IMR-90 (cell line): ENCODE measurements at regions not wholly inside any gene's neighbourhood (a gene's known extent, or its start where the extent isn't known, plus 50 kb on each side); places are given as distances from the start of the nearest gene placed in this dataset.

Experiments
- ATAC-seq: fragments of 200-7000 bp; cut with Tn5 transposase; 2 replicates; pipeline ENCODE4 v1.9.1; 2020; ENCODE audit warnings: low read depth, mild to moderate bottlenecking, moderate library complexity
- BruUV-seq: library from RNA; stranded (reverse); fragments of 400-500 nt; replicated peaks from 2 replicates; lab custom pipeline; 2021; lab: Mats Ljungman, UMichigan
- CTCF ChIA-PET: fragments of 300-600 bp; formaldehyde crosslinking; extraction: SDS; loops from one replicate; lab custom pipeline; 2021; ENCODE audit warnings: antibody characterized with exemption; lab: Yijun Ruan, JAX
- POLR2A ChIA-PET: fragments of 300-600 bp; sonication (Branson Sonifier 250); formaldehyde crosslinking; loops from one replicate; lab custom pipeline; 2022; ENCODE audit warnings: antibody characterized with exemption; ENCODE audit not compliant: unreplicated experiment; lab: Charles Lee
- DNase-seq: peaks from one replicate; pipeline ENCODE4 v3.0.0; 2013
- H2AFZ ChIP-seq: replicated peaks from 2 replicates; pipeline ENCODE3; 2013; ENCODE audit warnings: low read length, mild to moderate bottlenecking; ENCODE audit not compliant: poor library complexity
- H2AK5ac ChIP-seq: 2 replicates; pipeline ENCODE4 v1.6.1; 2013; ENCODE audit warnings: low read depth, low read length, inconsistent platforms
- H2AK9ac ChIP-seq: replicated peaks from 2 replicates; pipeline ENCODE3; 2013; ENCODE audit warnings: mild to moderate bottlenecking, low read depth, low read length, moderate library complexity; ENCODE audit not compliant: poor library complexity
- H2BK120ac ChIP-seq: 2 replicates; pipeline ENCODE4 v1.6.1; 2013; ENCODE audit warnings: low read depth, low read length, inconsistent platforms
- H2BK15ac ChIP-seq: 3 replicates; pipeline ENCODE4 v1.6.1; 2013; ENCODE audit warnings: low read depth, low read length, inconsistent platforms
- H2BK20ac ChIP-seq: 2 replicates; pipeline ENCODE4 v1.6.1; 2013; ENCODE audit warnings: low read depth, mild to moderate bottlenecking, inconsistent platforms, low read length, moderate library complexity
- H2BK5ac ChIP-seq: 2 replicates; pipeline ENCODE4 v1.6.1; 2013; ENCODE audit warnings: mild to moderate bottlenecking, low read depth, low read length, inconsistent platforms; ENCODE audit not compliant: poor library complexity, severe bottlenecking
- H3K14ac ChIP-seq: replicated peaks from 2 replicates; pipeline ENCODE4 v1.6.1; 2013; ENCODE audit warnings: low read depth, low read length, inconsistent platforms
- H3K18ac ChIP-seq: 2 replicates; pipeline ENCODE4 v1.6.1; 2013; ENCODE audit warnings: low read depth, low read length, control low read depth
- H3K23ac ChIP-seq: 2 replicates; pipeline ENCODE4 v1.6.1; 2013; ENCODE audit warnings: low read depth, low read length, inconsistent platforms
- H3K27ac ChIP-seq: 2 replicates; pipeline ENCODE4 v1.5.1; 2013; ENCODE audit warnings: mild to moderate bottlenecking, control low read depth, low read length; ENCODE audit not compliant: insufficient read depth
- H3K27me3 ChIP-seq: 2 replicates; pipeline ENCODE4 v1.6.1; 2013; ENCODE audit warnings: low read length; ENCODE audit not compliant: control insufficient read depth, insufficient read depth
- H3K36me3 ChIP-seq: 2 replicates; pipeline ENCODE4 v1.6.1; 2013; ENCODE audit warnings: low read length, mixed read lengths; ENCODE audit not compliant: control insufficient read depth, insufficient read depth
- H3K4ac ChIP-seq: 2 replicates; pipeline ENCODE4 v1.6.1; 2013; ENCODE audit warnings: low read depth, low read length, inconsistent platforms
- H3K4me1 ChIP-seq: 2 replicates; pipeline ENCODE4 v1.6.1; 2013; ENCODE audit warnings: low read length, mixed read lengths; ENCODE audit not compliant: control insufficient read depth, insufficient read depth
- H3K4me2 ChIP-seq: 2 replicates; pipeline ENCODE4 v1.6.1; 2013; ENCODE audit warnings: low read depth, mild to moderate bottlenecking, control low read depth, low read length, moderate library complexity
- H3K4me3 ChIP-seq: 2 replicates; pipeline ENCODE4 v1.5.1; 2013; ENCODE audit warnings: low read depth, mild to moderate bottlenecking, control low read depth, low read length, moderate library complexity; ENCODE audit not compliant: insufficient read depth
- H3K56ac ChIP-seq: 2 replicates; pipeline ENCODE4 v1.6.1; 2013; ENCODE audit warnings: low read length, inconsistent platforms; ENCODE audit not compliant: insufficient read depth; ENCODE audit errors: extremely low read depth
- H3K79me1 ChIP-seq, 2 experiments: 2 replicates each; pipeline ENCODE4 v1.6.1; 2013; ENCODE audit warnings: low read length in 2 of 2, inconsistent platforms in 1 of 2, low read depth in 1 of 2
- H3K9ac ChIP-seq: 2 replicates; pipeline ENCODE4 v1.6.1; 2013; ENCODE audit warnings: low read depth, low read length, control low read depth
- H3K9me1 ChIP-seq: 2 replicates; pipeline ENCODE4 v1.6.1; 2013; ENCODE audit warnings: low read length, inconsistent platforms; ENCODE audit not compliant: insufficient read depth
- H3K9me3 ChIP-seq: 2 replicates; pipeline ENCODE4 v1.6.1; 2013; ENCODE audit warnings: low read length; ENCODE audit not compliant: control insufficient read depth, insufficient read depth
- H4K20me1 ChIP-seq: 2 replicates; pipeline ENCODE4 v1.6.1; 2013; ENCODE audit warnings: low read length, inconsistent platforms; ENCODE audit not compliant: insufficient read depth
- H4K5ac ChIP-seq: 2 replicates; pipeline ENCODE4 v1.6.1; 2013; ENCODE audit warnings: mild to moderate bottlenecking, low read depth, low read length, control low read depth
- H4K8ac ChIP-seq, 2 experiments: 2 replicates each; pipeline ENCODE4 v1.6.1; 2013; ENCODE audit warnings: low read depth in 2 of 2, low read length in 2 of 2, control low read depth in 1 of 2, inconsistent platforms in 1 of 2
- H4K91ac ChIP-seq: 2 replicates; pipeline ENCODE4 v1.6.1; 2013; ENCODE audit warnings: low read depth, low read length, inconsistent platforms; ENCODE audit not compliant: insufficient read depth
- BHLHE40 ChIP-seq: fragments of 150-350 bp; IDR thresholded peaks from 2 replicates; pipeline ENCODE4 v1.6.1; 2016; ENCODE audit warnings: mild to moderate bottlenecking, low read depth, low read length
- CHD1 ChIP-seq: IDR thresholded peaks from 2 replicates; pipeline ENCODE4 v1.6.1; 2012; ENCODE audit warnings: low read depth, low read length, improper control_type of control experiment
- MAFK ChIP-seq: IDR thresholded peaks from 2 replicates; pipeline ENCODE4 v1.6.1; 2012; ENCODE audit warnings: low read depth, low read length, improper control_type of control experiment
- MAZ ChIP-seq: IDR thresholded peaks from 2 replicates; pipeline ENCODE4 v1.6.1; 2012; ENCODE audit warnings: low read depth, mild to moderate bottlenecking, low read length, improper control_type of control experiment, moderate library complexity, borderline replicate concordance
- MXI1 ChIP-seq: IDR thresholded peaks from 2 replicates; pipeline ENCODE4 v1.6.1; 2012; ENCODE audit warnings: low read depth, mild to moderate bottlenecking, low read length, moderate library complexity, borderline replicate concordance
- POLR2A ChIP-seq: IDR thresholded peaks from 2 replicates; pipeline ENCODE4 v1.6.1; 2012; ENCODE audit warnings: mild to moderate bottlenecking, low read depth, low read length
- RAD21 ChIP-seq: IDR thresholded peaks from 2 replicates; pipeline ENCODE4 v1.6.1; 2012; ENCODE audit warnings: low read length, improper control_type of control experiment
- RCOR1 ChIP-seq: IDR thresholded peaks from 2 replicates; pipeline ENCODE4 v1.6.1; 2012; ENCODE audit warnings: mild to moderate bottlenecking, low read length, improper control_type of control experiment; ENCODE audit not compliant: insufficient replicate concordance
- RFX5 ChIP-seq: IDR thresholded peaks from 2 replicates; pipeline ENCODE4 v1.8.0; 2012; ENCODE audit warnings: low read depth, mild to moderate bottlenecking, low read length, moderate library complexity
- SMC3 ChIP-seq: fragments of 150-350 bp; IDR thresholded peaks from 2 replicates; pipeline ENCODE4 v1.6.1; 2016; ENCODE audit warnings: low read depth, mild to moderate bottlenecking, antibody characterized with exemption, low read length, moderate library complexity
- WGBS, 2 experiments: methylation state at CpG; one replicate each; pipeline versions ENCODE4 v1.1.5 to v1.1.7; 2013; ENCODE audit warnings: missing lambda C conversion rate in 2 of 2; ENCODE audit not compliant: insufficient read length in 1 of 2; ENCODE audit errors: extremely low coverage in 2 of 2; 5-methylcytosine and 5-hydroxymethylcytosine counted together
- dilution Hi-C: fragments of 300-500 bp; cut with HindIII; formaldehyde crosslinking; loops from one replicate; pipeline ENCODE4 v1.14.3; 2018; ENCODE audit warnings: low sequenced_read_pairs; ENCODE audit not compliant: unreplicated experiment
- in situ Hi-C: fragments of 300-500 bp; cut with MboI; formaldehyde crosslinking; loops from 3 replicates; pipeline ENCODE4 v1.14.3; 2019; ENCODE audit warnings: low sequenced_read_pairs, inconsistent platforms, mixed read lengths
- intact Hi-C: fragments of 100-400 bp; cut with micrococcal nuclease; formaldehyde crosslinking; loops from 2 replicates; pipeline ENCODE4 v1.10.0; 2022
- TF ChIP-seq, protein P1 (sequence below): fragments of 150-350 bp; IDR thresholded peaks from 2 replicates; pipeline ENCODE4 v1.6.1; 2017; ENCODE audit warnings: mild to moderate bottlenecking, antibody characterized with exemption, low read length, low read depth
- TF ChIP-seq, protein P2 (sequence below): conservative IDR thresholded peaks from 2 replicates; pipeline ENCODE4 v1.5.1; 2012; ENCODE audit warnings: mild to moderate bottlenecking, low read depth, low read length, improper control_type of control experiment

DNA sequence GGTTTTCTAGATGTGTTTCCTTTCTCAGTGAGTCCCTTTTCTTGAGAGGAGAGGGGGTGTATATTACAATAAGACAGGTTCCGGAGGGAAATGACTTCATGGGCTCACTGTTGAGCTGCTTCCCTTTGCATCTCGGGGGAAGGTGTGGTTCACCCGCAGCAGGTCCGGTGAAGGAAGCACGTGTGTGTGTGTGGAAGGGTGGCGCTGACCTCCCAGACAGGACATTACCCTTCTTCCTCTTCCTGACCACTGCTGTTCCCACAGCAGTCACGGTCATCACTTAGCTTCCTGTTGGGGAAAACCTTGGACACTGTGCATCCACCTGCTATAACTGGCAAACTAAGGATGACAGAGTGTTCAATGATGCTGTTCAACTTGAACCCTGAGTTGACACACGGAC, 83.6 kb downstream of the PLEKHG1 start:
- Histone ChIP-seq H2AK9ac (no peak overlapping the region), H4K5ac (no peak overlapping the region), H4K91ac (no peak overlapping the region), H3K14ac (no peak overlapping the region), H4K20me1 (no peaks in the 10 kb centered on the region), H2BK120ac (no peak overlapping the region), H3K4ac (no peak overlapping the region), H3K18ac (no peak overlapping the region), H2AK5ac (no peak overlapping the region), H2BK20ac (no peak overlapping the region), H3K9me1 (no peaks in the 10 kb centered on the region), H3K4me2 (no peak overlapping the region), H3K9me3 (no peaks in the 10 kb centered on the region), H3K27me3 (no peaks in the 10 kb centered on the region; the same call in 1 of the 2 replicates), H2BK5ac (no peak overlapping the region), H4K8ac (no peak overlapping the region), H3K79me1 (no peaks in the 10 kb centered on the region), H3K56ac (no peak overlapping the region), H3K9ac (no peak overlapping the region), H3K4me3 (no peak overlapping the region), H3K36me3 (no peaks in the 10 kb centered on the region), H3K27ac (no peak overlapping the region), H2AFZ (no peak overlapping the region), H2BK15ac (no peak overlapping the region), H3K23ac (no peak overlapping the region), H3K4me1 (no peaks in the 10 kb centered on the region)
- ChIA-PET CTCF (no interaction called here), POLR2A (no interaction called here)
- intact Hi-C loops (no loop called here), in situ Hi-C loops (no loop called here), dilution Hi-C loops (no loop called here)
- ATAC-seq (no peak), DNase-seq (no peak)
- BruUV-seq = no TSS peak
- 20% methylated on average over 1 of the region's 8 CpGs; no CpG with 5 or more reads in 1 of the 2 experiments for WGBS, 2 experiments
- no peak for TF ChIP-seq MAFK
- TF ChIP-seq, protein P1, sequence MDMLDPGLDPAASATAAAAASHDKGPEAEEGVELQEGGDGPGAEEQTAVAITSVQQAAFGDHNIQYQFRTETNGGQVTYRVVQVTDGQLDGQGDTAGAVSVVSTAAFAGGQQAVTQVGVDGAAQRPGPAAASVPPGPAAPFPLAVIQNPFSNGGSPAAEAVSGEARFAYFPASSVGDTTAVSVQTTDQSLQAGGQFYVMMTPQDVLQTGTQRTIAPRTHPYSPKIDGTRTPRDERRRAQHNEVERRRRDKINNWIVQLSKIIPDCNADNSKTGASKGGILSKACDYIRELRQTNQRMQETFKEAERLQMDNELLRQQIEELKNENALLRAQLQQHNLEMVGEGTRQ = no peak
- TF ChIP-seq MAZ = no peak
- TF ChIP-seq, protein P2, sequence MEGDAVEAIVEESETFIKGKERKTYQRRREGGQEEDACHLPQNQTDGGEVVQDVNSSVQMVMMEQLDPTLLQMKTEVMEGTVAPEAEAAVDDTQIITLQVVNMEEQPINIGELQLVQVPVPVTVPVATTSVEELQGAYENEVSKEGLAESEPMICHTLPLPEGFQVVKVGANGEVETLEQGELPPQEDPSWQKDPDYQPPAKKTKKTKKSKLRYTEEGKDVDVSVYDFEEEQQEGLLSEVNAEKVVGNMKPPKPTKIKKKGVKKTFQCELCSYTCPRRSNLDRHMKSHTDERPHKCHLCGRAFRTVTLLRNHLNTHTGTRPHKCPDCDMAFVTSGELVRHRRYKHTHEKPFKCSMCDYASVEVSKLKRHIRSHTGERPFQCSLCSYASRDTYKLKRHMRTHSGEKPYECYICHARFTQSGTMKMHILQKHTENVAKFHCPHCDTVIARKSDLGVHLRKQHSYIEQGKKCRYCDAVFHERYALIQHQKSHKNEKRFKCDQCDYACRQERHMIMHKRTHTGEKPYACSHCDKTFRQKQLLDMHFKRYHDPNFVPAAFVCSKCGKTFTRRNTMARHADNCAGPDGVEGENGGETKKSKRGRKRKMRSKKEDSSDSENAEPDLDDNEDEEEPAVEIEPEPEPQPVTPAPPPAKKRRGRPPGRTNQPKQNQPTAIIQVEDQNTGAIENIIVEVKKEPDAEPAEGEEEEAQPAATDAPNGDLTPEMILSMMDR = no peak
- no peak for TF ChIP-seq RCOR1
- TF ChIP-seq SMC3 = no peak
- no peak for TF ChIP-seq CHD1
- no peak for TF ChIP-seq RAD21
- no peak for TF ChIP-seq POLR2A
- no peak for TF ChIP-seq MXI1
- no peak for TF ChIP-seq RFX5
- TF ChIP-seq BHLHE40 = no peak
